ENCODE measurements at regions not wholly inside any gene's neighbourhood (a gene's known extent, or its start where the extent isn't known, plus 50 kb on each side); places are given as distances from the start of the nearest gene placed in this dataset.

- Histone ChIP-seq H2AFZ (ENCODE audit: low read depth, low read length, poor library complexity, severe bottlenecking) (no peak overlapping the region), H3K27ac (ENCODE audit: low read depth, low read length) (no peak overlapping the region), H3K36me3 (ENCODE audit: control insufficient read depth in 1 of 2, insufficient read depth in 2 of 2, low read length in 2 of 2) (no peaks in the 10 kb centered on the region), H3K9me2 (ENCODE audit: insufficient read depth) (no peaks in the 10 kb centered on the region), H3K4me2 (ENCODE audit: low read length) (no peak overlapping the region), H3K79me2 (ENCODE audit: insufficient read depth, low read length) (no peaks in the 10 kb centered on the region), H4K20me1 (ENCODE audit: insufficient read depth) (no peaks in the 10 kb centered on the region), H3K27me3 (ENCODE audit: insufficient read depth, low read length) (no peaks in the 10 kb centered on the region), H3K9ac (ENCODE audit: low read length) (no peak overlapping the region), H3K9me3 (ENCODE audit: control insufficient read depth in 1 of 2, insufficient read depth in 1 of 2, low read depth in 1 of 2, low read length in 2 of 2) (no peaks in the 10 kb centered on the region), H3K4me1 (ENCODE audit: control insufficient read depth in 1 of 2, insufficient read depth in 2 of 2, low read length in 2 of 2) (no peaks in the 10 kb centered on the region), H3K4me3 (replicated peaks in 1 of 2; ENCODE audit: low read depth in 1 of 2, low read length in 2 of 2) (no peak overlapping the region)
- CTCF ChIA-PET: no interaction called here
- RAD21 ChIA-PET (ENCODE audit: low non-redundant PET in 1 of 2, low total read pairs in 2 of 2, uncharacterized antibody in 2 of 2, unreplicated experiment in 2 of 2): no interaction called here
- intact Hi-C loops (cut with micrococcal nuclease): no loop called here
- no TSS peak for BruUV-seq (replicated peaks)
- ATAC-seq: no peak
- POLR2A ChIA-PET: no interaction called here
- no peak for TF ChIP-seq TCF7L2 (IDR thresholded peaks at IDR 0.05; ENCODE audit: borderline replicate concordance, extremely low read depth, insufficient read depth, insufficient read length)
- TF ChIP-seq SIN3A (IDR thresholded peaks at IDR 0.05; ENCODE audit: low read depth): no peak
- no peak for TF ChIP-seq ZBTB33 (IDR thresholded peaks at IDR 0.05; ENCODE audit: extremely low read depth, insufficient replicate concordance, low read length)
- DNase-seq (ENCODE audit: low read depth, low spot score): no peak
These were observed 257.7 kb upstream of the SP8 start for GRCh38 chr7:21044384-21044783.

DNA sequence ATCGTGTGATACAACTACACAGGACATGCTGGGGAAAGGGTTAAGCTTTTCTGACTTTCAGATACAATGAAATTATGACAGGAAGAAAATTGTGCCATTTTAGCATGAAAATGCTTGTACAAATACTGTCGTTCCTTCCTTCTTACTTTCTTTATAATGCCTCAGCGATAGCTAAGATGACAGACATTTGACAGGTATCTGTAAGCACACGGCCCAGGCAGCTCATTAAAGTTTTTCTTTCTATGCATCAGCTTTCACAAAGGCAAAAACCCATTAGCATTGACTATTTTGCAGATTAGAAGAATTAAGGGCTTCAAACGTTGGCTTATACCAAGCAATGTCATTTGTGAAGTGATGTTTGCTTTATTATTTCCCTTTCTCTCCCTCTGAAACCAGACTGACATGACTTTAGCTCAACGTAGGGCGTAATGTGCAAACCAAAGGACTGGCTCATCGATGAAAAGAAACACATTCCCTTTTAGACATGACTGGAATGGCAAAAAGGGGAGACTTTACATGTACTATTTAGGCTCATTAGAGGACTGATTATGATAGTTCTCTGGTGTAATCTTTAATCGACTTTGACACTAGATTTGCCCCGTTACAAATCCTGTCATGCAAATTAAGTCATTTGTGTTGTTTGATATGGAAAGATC lies 258.4 kb upstream of the SP8 start:
- no peaks in the 10 kb centered on the region for H3K9me3 ChIP-seq (ENCODE audit: control insufficient read depth in 1 of 2, insufficient read depth in 1 of 2, low read depth in 1 of 2, low read length in 2 of 2)
- H3K4me1 ChIP-seq (ENCODE audit: control insufficient read depth in 1 of 2, insufficient read depth in 2 of 2, low read length in 2 of 2): no peaks in the 10 kb centered on the region
- H2AFZ ChIP-seq (ENCODE audit: low read depth, low read length, poor library complexity, severe bottlenecking): no peak overlapping the region
- ATAC-seq (no peak), DNase-seq (ENCODE audit: low read depth, low spot score) (no peak)
- H3K79me2 ChIP-seq (ENCODE audit: insufficient read depth, low read length): no peaks in the 10 kb centered on the region
- no peak overlapping the region for H3K9ac ChIP-seq (ENCODE audit: low read length)
- no peak overlapping the region for H3K27ac ChIP-seq (ENCODE audit: low read depth, low read length)
- intact Hi-C loops (cut with micrococcal nuclease): no loop called here
- POLR2A ChIA-PET: no interaction called here
- no peaks in the 10 kb centered on the region for H3K36me3 ChIP-seq (ENCODE audit: control insufficient read depth in 1 of 2, insufficient read depth in 2 of 2, low read length in 2 of 2)
- H4K20me1 ChIP-seq (ENCODE audit: insufficient read depth): no peaks in the 10 kb centered on the region
- H3K27me3 ChIP-seq (ENCODE audit: insufficient read depth, low read length): no peaks in the 10 kb centered on the region
- no peaks in the 10 kb centered on the region for H3K9me2 ChIP-seq (ENCODE audit: insufficient read depth)
- no peak overlapping the region for H3K4me3 ChIP-seq (replicated peaks in 1 of 2; ENCODE audit: low read depth in 1 of 2, low read length in 2 of 2)
- H3K4me2 ChIP-seq (ENCODE audit: low read length): no peak overlapping the region
- RAD21 ChIA-PET (ENCODE audit: low non-redundant PET in 1 of 2, low total read pairs in 2 of 2, uncharacterized antibody in 2 of 2, unreplicated experiment in 2 of 2): no interaction called here
- TF ChIP-seq SRF (IDR thresholded peaks at IDR 0.05; ENCODE audit: low read depth) (no peak), CTCF (IDR thresholded peaks at IDR 0.05 in 2 of 3, conservative IDR thresholded peaks at IDR 0.05 in 1 of 3; ENCODE audit: borderline replicate concordance in 1 of 3, insufficient read depth in 1 of 3, low read depth in 2 of 3, low read length in 2 of 3) (no peak), EGR1 (IDR thresholded peaks at IDR 0.05; ENCODE audit: low read depth) (no peak), EZH2phosphoT487 (IDR thresholded peaks at IDR 0.05; ENCODE audit: borderline replicate concordance) (no peak), CBX3 (IDR thresholded peaks at IDR 0.05; ENCODE audit: low read depth) (no peak)
- TF ChIP-seq, protein P1, sequence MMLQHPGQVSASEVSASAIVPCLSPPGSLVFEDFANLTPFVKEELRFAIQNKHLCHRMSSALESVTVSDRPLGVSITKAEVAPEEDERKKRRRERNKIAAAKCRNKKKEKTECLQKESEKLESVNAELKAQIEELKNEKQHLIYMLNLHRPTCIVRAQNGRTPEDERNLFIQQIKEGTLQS (IDR thresholded peaks at IDR 0.05): no peak
- TF ChIP-seq, protein P2, sequence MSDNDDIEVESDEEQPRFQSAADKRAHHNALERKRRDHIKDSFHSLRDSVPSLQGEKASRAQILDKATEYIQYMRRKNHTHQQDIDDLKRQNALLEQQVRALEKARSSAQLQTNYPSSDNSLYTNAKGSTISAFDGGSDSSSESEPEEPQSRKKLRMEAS (IDR thresholded peaks at IDR 0.05): no peak
- TF ChIP-seq, protein P3, sequence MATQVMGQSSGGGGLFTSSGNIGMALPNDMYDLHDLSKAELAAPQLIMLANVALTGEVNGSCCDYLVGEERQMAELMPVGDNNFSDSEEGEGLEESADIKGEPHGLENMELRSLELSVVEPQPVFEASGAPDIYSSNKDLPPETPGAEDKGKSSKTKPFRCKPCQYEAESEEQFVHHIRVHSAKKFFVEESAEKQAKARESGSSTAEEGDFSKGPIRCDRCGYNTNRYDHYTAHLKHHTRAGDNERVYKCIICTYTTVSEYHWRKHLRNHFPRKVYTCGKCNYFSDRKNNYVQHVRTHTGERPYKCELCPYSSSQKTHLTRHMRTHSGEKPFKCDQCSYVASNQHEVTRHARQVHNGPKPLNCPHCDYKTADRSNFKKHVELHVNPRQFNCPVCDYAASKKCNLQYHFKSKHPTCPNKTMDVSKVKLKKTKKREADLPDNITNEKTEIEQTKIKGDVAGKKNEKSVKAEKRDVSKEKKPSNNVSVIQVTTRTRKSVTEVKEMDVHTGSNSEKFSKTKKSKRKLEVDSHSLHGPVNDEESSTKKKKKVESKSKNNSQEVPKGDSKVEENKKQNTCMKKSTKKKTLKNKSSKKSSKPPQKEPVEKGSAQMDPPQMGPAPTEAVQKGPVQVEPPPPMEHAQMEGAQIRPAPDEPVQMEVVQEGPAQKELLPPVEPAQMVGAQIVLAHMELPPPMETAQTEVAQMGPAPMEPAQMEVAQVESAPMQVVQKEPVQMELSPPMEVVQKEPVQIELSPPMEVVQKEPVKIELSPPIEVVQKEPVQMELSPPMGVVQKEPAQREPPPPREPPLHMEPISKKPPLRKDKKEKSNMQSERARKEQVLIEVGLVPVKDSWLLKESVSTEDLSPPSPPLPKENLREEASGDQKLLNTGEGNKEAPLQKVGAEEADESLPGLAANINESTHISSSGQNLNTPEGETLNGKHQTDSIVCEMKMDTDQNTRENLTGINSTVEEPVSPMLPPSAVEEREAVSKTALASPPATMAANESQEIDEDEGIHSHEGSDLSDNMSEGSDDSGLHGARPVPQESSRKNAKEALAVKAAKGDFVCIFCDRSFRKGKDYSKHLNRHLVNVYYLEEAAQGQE (IDR thresholded peaks at IDR 0.05; ENCODE audit: low read depth): no peak
- BruUV-seq (replicated peaks): no TSS peak
- CTCF ChIA-PET: no interaction called here

Data from HCT116 (cell line).